ENCODE measurements at regions not wholly inside any gene's neighbourhood (a gene's known extent, or its start where the extent isn't known, plus 50 kb on each side); places are given as distances from the start of the nearest gene placed in this dataset.

DNA sequence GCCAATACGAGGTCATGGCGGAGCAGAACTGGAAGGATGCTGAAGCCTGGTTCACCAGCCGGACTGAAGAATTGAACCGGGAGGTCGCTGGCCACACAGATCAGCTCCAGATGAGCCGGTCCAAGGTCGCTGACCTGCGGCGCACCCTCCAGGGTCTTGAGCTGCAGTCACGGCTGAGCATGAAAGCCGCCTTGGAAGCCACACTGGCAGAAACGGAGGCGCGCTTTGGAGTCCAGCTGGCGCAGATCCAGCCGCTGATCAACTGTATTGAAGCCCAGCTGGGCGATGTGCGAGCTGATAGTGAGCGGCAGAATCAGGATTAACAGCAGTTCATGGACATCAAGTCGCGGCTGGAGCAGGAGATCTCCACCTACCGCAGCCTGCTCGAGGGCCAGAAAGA, 296.9 kb downstream of the OGFRL1 start:
- Histone ChIP-seq H3K4me2 (ENCODE audit: low read length) (no peak overlapping the region), H3K9ac (ENCODE audit: low read length) (no peak overlapping the region), H3K27me3 (ENCODE audit: insufficient read depth, low read length) (no peaks in the 10 kb centered on the region), H3K36me3 (ENCODE audit: control insufficient read depth in 1 of 2, insufficient read depth in 2 of 2, low read length in 2 of 2) (no peaks in the 10 kb centered on the region), H3K4me3 (replicated peaks in 1 of 2; ENCODE audit: low read depth in 1 of 2, low read length in 2 of 2) (no peak overlapping the region), H3K4me1 (ENCODE audit: control insufficient read depth in 1 of 2, insufficient read depth in 2 of 2, low read length in 2 of 2) (no peaks in the 10 kb centered on the region), H3K27ac (ENCODE audit: low read depth, low read length) (no peak overlapping the region), H3K9me3 (ENCODE audit: control insufficient read depth in 1 of 2, insufficient read depth in 1 of 2, low read depth in 1 of 2, low read length in 2 of 2) (no peaks in the 10 kb centered on the region), H3K79me2 (ENCODE audit: insufficient read depth, low read length) (no peaks in the 10 kb centered on the region), H4K20me1 (ENCODE audit: insufficient read depth) (no peaks in the 10 kb centered on the region), H3K9me2 (ENCODE audit: insufficient read depth) (no peaks in the 10 kb centered on the region), H2AFZ (ENCODE audit: low read depth, low read length, poor library complexity, severe bottlenecking) (no peak overlapping the region)
- RAD21 ChIA-PET (ENCODE audit: low non-redundant PET in 1 of 2, low total read pairs in 2 of 2, uncharacterized antibody in 2 of 2, unreplicated experiment in 2 of 2): no interaction called here
- intact Hi-C loops (cut with micrococcal nuclease): no loop called here
- no peak for ATAC-seq
- POLR2A ChIA-PET: no interaction called here
- DNase-seq (ENCODE audit: low read depth, low spot score): no peak
- TF ChIP-seq, protein P1, sequence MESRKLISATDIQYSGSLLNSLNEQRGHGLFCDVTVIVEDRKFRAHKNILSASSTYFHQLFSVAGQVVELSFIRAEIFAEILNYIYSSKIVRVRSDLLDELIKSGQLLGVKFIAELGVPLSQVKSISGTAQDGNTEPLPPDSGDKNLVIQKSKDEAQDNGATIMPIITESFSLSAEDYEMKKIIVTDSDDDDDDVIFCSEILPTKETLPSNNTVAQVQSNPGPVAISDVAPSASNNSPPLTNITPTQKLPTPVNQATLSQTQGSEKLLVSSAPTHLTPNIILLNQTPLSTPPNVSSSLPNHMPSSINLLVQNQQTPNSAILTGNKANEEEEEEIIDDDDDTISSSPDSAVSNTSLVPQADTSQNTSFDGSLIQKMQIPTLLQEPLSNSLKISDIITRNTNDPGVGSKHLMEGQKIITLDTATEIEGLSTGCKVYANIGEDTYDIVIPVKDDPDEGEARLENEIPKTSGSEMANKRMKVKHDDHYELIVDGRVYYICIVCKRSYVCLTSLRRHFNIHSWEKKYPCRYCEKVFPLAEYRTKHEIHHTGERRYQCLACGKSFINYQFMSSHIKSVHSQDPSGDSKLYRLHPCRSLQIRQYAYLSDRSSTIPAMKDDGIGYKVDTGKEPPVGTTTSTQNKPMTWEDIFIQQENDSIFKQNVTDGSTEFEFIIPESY (IDR thresholded peaks at IDR 0.05; ENCODE audit: extremely low read depth, insufficient replicate concordance, low read length): no peak
- TF ChIP-seq CBX3 (IDR thresholded peaks at IDR 0.05; ENCODE audit: low read depth) (no peak), JUND (IDR thresholded peaks at IDR 0.05) (no peak), SP1 (IDR thresholded peaks at IDR 0.05; ENCODE audit: low read depth) (no peak), ZFX (IDR thresholded peaks at IDR 0.05) (no peak), SRF (IDR thresholded peaks at IDR 0.05; ENCODE audit: low read depth) (no peak)
- no TSS peak for BruUV-seq (replicated peaks)
- CTCF ChIA-PET: no interaction called here

DNA sequence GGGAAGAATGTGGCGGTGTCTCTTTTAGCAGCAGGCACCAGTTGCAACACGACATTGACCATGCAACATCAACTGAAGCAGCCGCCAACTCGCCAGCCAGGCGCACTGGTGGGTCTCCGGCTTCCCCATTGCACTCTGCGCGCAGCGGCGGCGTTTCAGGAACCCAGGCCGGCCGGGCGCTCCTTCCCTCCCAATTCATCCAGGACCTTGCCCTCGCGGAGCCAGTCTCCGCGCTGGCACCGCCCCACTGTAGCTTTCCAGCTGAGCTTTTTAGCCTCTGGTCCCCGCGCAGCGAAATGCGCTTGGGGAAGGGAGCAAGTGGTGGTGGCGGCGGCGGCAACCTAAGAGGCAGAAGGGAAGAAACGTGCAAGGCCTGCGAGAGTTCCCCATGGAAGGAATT, 297.9 kb upstream of the RIMS1 start:
- DNase-seq (ENCODE audit: low read depth, low spot score) (no peak), ATAC-seq (no peak)
- Histone ChIP-seq H2AFZ (ENCODE audit: low read depth, low read length, poor library complexity, severe bottlenecking) (no peak overlapping the region), H3K36me3 (ENCODE audit: control insufficient read depth in 1 of 2, insufficient read depth in 2 of 2, low read length in 2 of 2) (no peaks in the 10 kb centered on the region), H3K4me1 (ENCODE audit: control insufficient read depth in 1 of 2, insufficient read depth in 2 of 2, low read length in 2 of 2) (no peaks in the 10 kb centered on the region), H3K79me2 (ENCODE audit: insufficient read depth, low read length) (no peaks in the 10 kb centered on the region), H4K20me1 (ENCODE audit: insufficient read depth) (no peaks in the 10 kb centered on the region), H3K9me2 (ENCODE audit: insufficient read depth) (no peaks in the 10 kb centered on the region), H3K27me3 (ENCODE audit: insufficient read depth, low read length) (no peaks in the 10 kb centered on the region), H3K9ac (ENCODE audit: low read length) (no peak overlapping the region), H3K27ac (ENCODE audit: low read depth, low read length) (no peak overlapping the region), H3K4me2 (ENCODE audit: low read length) (no peak overlapping the region), H3K4me3 (replicated peaks in 1 of 2; ENCODE audit: low read depth in 1 of 2, low read length in 2 of 2) (no peak overlapping the region), H3K9me3 (ENCODE audit: control insufficient read depth in 1 of 2, insufficient read depth in 1 of 2, low read depth in 1 of 2, low read length in 2 of 2) (no peaks in the 10 kb centered on the region)
- ChIA-PET CTCF (no interaction called here), POLR2A (no interaction called here), RAD21 (ENCODE audit: low non-redundant PET in 1 of 2, low total read pairs in 2 of 2, uncharacterized antibody in 2 of 2, unreplicated experiment in 2 of 2) (no interaction called here)
- BruUV-seq (replicated peaks): no TSS peak
- intact Hi-C loops (cut with micrococcal nuclease): no loop called here
- TF ChIP-seq SP1 (IDR thresholded peaks at IDR 0.05; ENCODE audit: low read depth) (no peak), ELF1 (IDR thresholded peaks at IDR 0.05; ENCODE audit: borderline replicate concordance, low read depth) (no peak), CBX3 (IDR thresholded peaks at IDR 0.05; ENCODE audit: low read depth) (no peak), EZH2 (IDR thresholded peaks at IDR 0.05) (no peak), JUND (IDR thresholded peaks at IDR 0.05) (no peak), TCF7L2 (IDR thresholded peaks at IDR 0.05; ENCODE audit: borderline replicate concordance, extremely low read depth, insufficient read depth, insufficient read length) (no peak), ZNF274 (IDR thresholded peaks at IDR 0.05; ENCODE audit: low read depth, low read length) (no peak), FOSL1 (IDR thresholded peaks at IDR 0.05; ENCODE audit: low read depth) (no peak), ZFX (IDR thresholded peaks at IDR 0.05) (no peak), EGR1 (IDR thresholded peaks at IDR 0.05; ENCODE audit: low read depth) (no peak)
- TF ChIP-seq, protein P1 (IDR thresholded peaks at IDR 0.05; ENCODE audit: extremely low read depth, insufficient replicate concordance, low read length): no peak
- TF ChIP-seq, protein P2, sequence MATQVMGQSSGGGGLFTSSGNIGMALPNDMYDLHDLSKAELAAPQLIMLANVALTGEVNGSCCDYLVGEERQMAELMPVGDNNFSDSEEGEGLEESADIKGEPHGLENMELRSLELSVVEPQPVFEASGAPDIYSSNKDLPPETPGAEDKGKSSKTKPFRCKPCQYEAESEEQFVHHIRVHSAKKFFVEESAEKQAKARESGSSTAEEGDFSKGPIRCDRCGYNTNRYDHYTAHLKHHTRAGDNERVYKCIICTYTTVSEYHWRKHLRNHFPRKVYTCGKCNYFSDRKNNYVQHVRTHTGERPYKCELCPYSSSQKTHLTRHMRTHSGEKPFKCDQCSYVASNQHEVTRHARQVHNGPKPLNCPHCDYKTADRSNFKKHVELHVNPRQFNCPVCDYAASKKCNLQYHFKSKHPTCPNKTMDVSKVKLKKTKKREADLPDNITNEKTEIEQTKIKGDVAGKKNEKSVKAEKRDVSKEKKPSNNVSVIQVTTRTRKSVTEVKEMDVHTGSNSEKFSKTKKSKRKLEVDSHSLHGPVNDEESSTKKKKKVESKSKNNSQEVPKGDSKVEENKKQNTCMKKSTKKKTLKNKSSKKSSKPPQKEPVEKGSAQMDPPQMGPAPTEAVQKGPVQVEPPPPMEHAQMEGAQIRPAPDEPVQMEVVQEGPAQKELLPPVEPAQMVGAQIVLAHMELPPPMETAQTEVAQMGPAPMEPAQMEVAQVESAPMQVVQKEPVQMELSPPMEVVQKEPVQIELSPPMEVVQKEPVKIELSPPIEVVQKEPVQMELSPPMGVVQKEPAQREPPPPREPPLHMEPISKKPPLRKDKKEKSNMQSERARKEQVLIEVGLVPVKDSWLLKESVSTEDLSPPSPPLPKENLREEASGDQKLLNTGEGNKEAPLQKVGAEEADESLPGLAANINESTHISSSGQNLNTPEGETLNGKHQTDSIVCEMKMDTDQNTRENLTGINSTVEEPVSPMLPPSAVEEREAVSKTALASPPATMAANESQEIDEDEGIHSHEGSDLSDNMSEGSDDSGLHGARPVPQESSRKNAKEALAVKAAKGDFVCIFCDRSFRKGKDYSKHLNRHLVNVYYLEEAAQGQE (IDR thresholded peaks at IDR 0.05; ENCODE audit: low read depth): no peak
- TF ChIP-seq, protein P3, sequence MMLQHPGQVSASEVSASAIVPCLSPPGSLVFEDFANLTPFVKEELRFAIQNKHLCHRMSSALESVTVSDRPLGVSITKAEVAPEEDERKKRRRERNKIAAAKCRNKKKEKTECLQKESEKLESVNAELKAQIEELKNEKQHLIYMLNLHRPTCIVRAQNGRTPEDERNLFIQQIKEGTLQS (IDR thresholded peaks at IDR 0.05): no peak

All from HCT116 (cell line).